Left ventricle myocardium inferior (tissue), 1 donor: ENCODE measurements at regions not wholly inside any gene's neighbourhood (a gene's known extent, or its start where the extent isn't known, plus 50 kb on each side); places are given as distances from the start of the nearest gene placed in this dataset.

Source experiments
- DNase-seq: peaks from one replicate; pipeline ENCODE4 v3.0.0-alpha.2; 2020
- H3K27ac ChIP-seq: fragments of 200-600 bp; replicated peaks from 2 replicates; pipeline ENCODE4 v1.8.0; 2021
- H3K27me3 ChIP-seq: fragments of 200-600 bp; 2 replicates; pipeline ENCODE4 v1.8.0; 2021; ENCODE audit warnings: low read depth
- H3K36me3 ChIP-seq: fragments of 200-600 bp; 2 replicates; pipeline ENCODE4 v1.8.0; 2021
- H3K4me1 ChIP-seq: fragments of 200-600 bp; 2 replicates; pipeline ENCODE4 v1.8.0; 2021
- H3K4me3 ChIP-seq: fragments of 200-600 bp; 2 replicates; pipeline ENCODE4 v1.8.0; 2021; ENCODE audit warnings: mild to moderate bottlenecking, moderate library complexity
- H3K9me3 ChIP-seq: fragments of 200-600 bp; replicated peaks from 2 replicates; pipeline ENCODE4 v1.8.0; 2021
- CTCF ChIP-seq: fragments of 200-600 bp; IDR thresholded peaks from 2 replicates; pipeline ENCODE4 v1.8.0; 2021; ENCODE audit warnings: antibody characterized with exemption, mild to moderate bottlenecking, borderline replicate concordance
- intact Hi-C: fragments of 100-400 bp; cut with micrococcal nuclease; formaldehyde crosslinking; loops from one replicate; pipeline ENCODE4 v1.11.0; 2022
- donor health status: DM: no; HTN: yes; CAD: no; lungs with severe emphysema.

- Histone ChIP-seq H3K4me1 (peaks cover 13% of the 10 kb centered on the region), H3K27me3 (no peaks in the 10 kb centered on the region), H3K4me3 (no peak overlapping the region), H3K36me3 (no peaks in the 10 kb centered on the region), H3K27ac (no peak overlapping the region), H3K9me3 (peaks cover 15% of the 10 kb centered on the region)
- DNase-seq, result no peak
- intact Hi-C loops, result no loop called here
- TF ChIP-seq CTCF, result no peak
Measured at GRCh38 chr6:19042420-19042819, 655.3 kb downstream of the RNF144B start.

GRCh38 chr6:19050765-19051164 lies 663.6 kb downstream of the RNF144B start:
- intact Hi-C loops, result no loop called here
- TF ChIP-seq CTCF, result no peak
- H3K4me3 ChIP-seq, result no peak overlapping the region

DNA sequence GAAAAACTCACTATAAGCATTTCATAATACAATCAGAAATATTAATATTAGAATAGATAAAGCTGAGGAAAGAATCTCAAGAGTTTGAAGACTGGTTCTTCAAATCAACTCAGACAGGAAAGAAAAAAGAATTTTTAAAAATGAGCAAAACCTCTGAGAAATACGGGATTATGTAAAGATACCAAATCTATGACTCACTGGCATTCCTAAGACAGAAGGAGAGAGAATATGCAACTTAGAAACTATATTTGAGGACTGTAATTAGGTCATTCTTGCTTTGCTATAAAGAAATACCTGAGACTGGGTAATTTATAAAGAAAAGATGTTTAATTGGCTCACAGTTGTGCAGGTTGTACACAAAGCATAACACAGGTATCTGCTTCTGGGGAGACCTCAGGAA lies 665.1 kb downstream of the RNF144B start:
- Histone ChIP-seq H3K27ac (no peak overlapping the region), H3K4me3 (no peak overlapping the region), H3K27me3 (no peaks in the 10 kb centered on the region), H3K4me1 (no peaks in the 10 kb centered on the region), H3K9me3 (peaks cover 22% of the 10 kb centered on the region), H3K36me3 (no peaks in the 10 kb centered on the region)
- no peak for DNase-seq
- TF ChIP-seq CTCF, result no peak
- intact Hi-C loops, result no loop called here

More at GRCh38 chr6:19050765-19051164, 663.6 kb downstream of the RNF144B start:
- no peak overlapping the region for H3K27ac ChIP-seq
- H3K9me3 ChIP-seq, result peaks cover 35% of the 10 kb centered on the region
- no peak for DNase-seq
- H3K27me3 ChIP-seq, result no peaks in the 10 kb centered on the region
- no peaks in the 10 kb centered on the region for H3K36me3 ChIP-seq
- no peaks in the 10 kb centered on the region for H3K4me1 ChIP-seq

DNA sequence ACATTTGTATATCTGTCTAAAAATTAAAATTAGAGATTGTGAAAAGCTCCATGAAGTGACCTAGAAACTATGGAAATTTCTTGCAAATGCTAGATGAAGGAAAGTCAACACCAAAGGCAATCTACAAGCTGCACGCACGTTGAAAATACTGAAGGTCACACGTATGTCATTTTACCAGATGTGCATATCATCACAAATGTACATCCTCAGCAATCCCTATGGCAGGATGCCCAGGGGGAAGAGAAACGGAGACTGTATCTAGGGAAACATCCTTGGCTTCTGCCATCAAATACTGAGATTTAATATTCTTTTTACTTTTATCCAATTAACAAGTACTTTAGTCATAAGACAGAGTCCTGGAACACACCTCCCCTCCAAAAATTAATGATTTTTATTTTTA lies 672.0 kb downstream of the RNF144B start:
- intact Hi-C loops, result no loop called here
- DNase-seq, result no peak
- Histone ChIP-seq H3K9me3 (peaks cover 16% of the 10 kb centered on the region), H3K4me3 (no peak overlapping the region), H3K27me3 (no peaks in the 10 kb centered on the region), H3K36me3 (no peaks in the 10 kb centered on the region), H3K4me1 (no peaks in the 10 kb centered on the region), H3K27ac (no peak overlapping the region)
- no peak for TF ChIP-seq CTCF

- no peak for TF ChIP-seq CTCF
- Histone ChIP-seq H3K27ac (no peak overlapping the region), H3K36me3 (no peaks in the 10 kb centered on the region), H3K4me1 (no peaks in the 10 kb centered on the region), H3K9me3 (peaks cover 28% of the 10 kb centered on the region), H3K27me3 (no peaks in the 10 kb centered on the region), H3K4me3 (no peak overlapping the region)
- no peak for DNase-seq
- intact Hi-C loops, result no loop called here
Measured at GRCh38 chr6:19067165-19067564, 680.0 kb downstream of the RNF144B start.

DNA sequence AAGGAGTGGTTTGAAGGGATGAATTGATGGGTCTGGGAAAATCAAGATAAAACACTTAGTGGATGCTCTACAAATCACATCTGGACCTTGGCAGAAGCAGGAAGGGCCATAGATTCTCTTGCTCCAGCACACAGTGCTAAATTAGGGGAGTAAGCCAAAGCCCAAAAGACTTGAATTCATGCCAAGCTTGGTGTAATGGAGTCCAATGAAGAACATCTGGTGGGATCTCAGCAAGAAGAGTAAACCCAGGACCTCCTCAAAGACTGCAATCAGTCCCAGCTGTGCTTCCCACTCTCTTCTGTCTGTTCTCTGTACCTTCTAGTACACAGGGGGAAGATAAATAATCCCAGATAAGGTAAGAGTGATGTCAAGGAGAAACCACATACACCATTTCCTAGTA lies 683.4 kb downstream of the RNF144B start:
- Histone ChIP-seq H3K9me3 (peaks cover 41% of the 10 kb centered on the region), H3K36me3 (no peaks in the 10 kb centered on the region), H3K27ac (no peak overlapping the region), H3K4me1 (no peaks in the 10 kb centered on the region), H3K27me3 (no peaks in the 10 kb centered on the region), H3K4me3 (no peak overlapping the region)
- TF ChIP-seq CTCF, result no peak
- DNase-seq, result no peak
- intact Hi-C loops, result no loop called here
